Natural killer cell (primary cell): ENCODE measurements at regions not wholly inside any gene's neighbourhood (a gene's known extent, or its start where the extent isn't known, plus 50 kb on each side); places are given as distances from the start of the nearest gene placed in this dataset.

Source experiments
- ATAC-seq, 3 donors: fragments of 150-1000 bp in 2 of 3; fragments of 200-7000 bp in 1 of 3; cut with Tn5 transposase; 1 replicate in 1 of 3; 2 replicates in 2 of 3; pipeline ENCODE4 v1.10.0; 2021; ENCODE audit warnings: mild to moderate bottlenecking in 2 of 3, moderate library complexity in 2 of 3
- DNase-seq, 2 donors: peaks; one replicate each; pipeline versions ENCODE4 v3.0.0 to v3.0.0-alpha.2; 2013 to 2021; ENCODE audit warnings: mixed read lengths in 1 of 2
- H3K27ac ChIP-seq: one replicate; pipeline ENCODE4 v1.5.1; 2013; ENCODE audit warnings: mild to moderate bottlenecking, low read length
- H3K27me3 ChIP-seq: one replicate; pipeline ENCODE4 v1.6.1; 2013; ENCODE audit warnings: low read length; ENCODE audit not compliant: control insufficient read depth, insufficient read depth
- H3K36me3 ChIP-seq: one replicate; pipeline ENCODE4 v1.6.1; 2013; ENCODE audit warnings: low read length; ENCODE audit not compliant: control insufficient read depth, insufficient read depth
- H3K4me1 ChIP-seq: one replicate; pipeline ENCODE4 v1.6.1; 2013; ENCODE audit warnings: low read length; ENCODE audit not compliant: control insufficient read depth, insufficient read depth
- H3K4me3 ChIP-seq: one replicate; pipeline ENCODE4 v1.5.1; 2013; ENCODE audit warnings: low read length
- H3K9me3 ChIP-seq: one replicate; pipeline ENCODE4 v1.6.1; 2013; ENCODE audit warnings: low read length; ENCODE audit not compliant: control insufficient read depth, insufficient read depth
- H3K27ac Mint-ChIP-seq, 2 donors: one replicate each; pipeline ENCODE4 v1.8.0; 2022; ENCODE audit warnings: mild to moderate bottlenecking in 2 of 2, mixed read lengths in 2 of 2, moderate library complexity in 1 of 2
- H3K27me3 Mint-ChIP-seq, 2 donors: one replicate each; pipeline ENCODE4 v1.8.0; 2022; ENCODE audit warnings: low read depth in 2 of 2, mixed read lengths in 2 of 2
- H3K36me3 Mint-ChIP-seq: one replicate; pipeline ENCODE4 v1.8.0; 2022; ENCODE audit warnings: mixed read lengths
- H3K4me1 Mint-ChIP-seq, 2 donors: one replicate each; pipeline ENCODE4 v1.8.0; 2022; ENCODE audit warnings: mixed read lengths in 2 of 2
- H3K4me3 Mint-ChIP-seq: one replicate; pipeline ENCODE4 v1.8.0; 2022; ENCODE audit warnings: mild to moderate bottlenecking, moderate library complexity, mixed read lengths
- H3K9me3 Mint-ChIP-seq, 2 donors: one replicate each; pipeline ENCODE4 v1.8.0; 2022; ENCODE audit warnings: mixed read lengths in 2 of 2
- WGBS: methylation state at CpG from one replicate; pipeline ENCODE4 v1.1.7; 2013; ENCODE audit warnings: missing lambda C conversion rate; ENCODE audit not compliant: insufficient coverage; 5-methylcytosine and 5-hydroxymethylcytosine counted together
- intact Hi-C: fragments of 100-400 bp; cut with micrococcal nuclease; formaldehyde crosslinking; loops from one replicate; pipeline ENCODE4 v1.14.2; 2022
- TF ChIP-seq, protein P1 (sequence below): fragments of 200-600 bp; IDR thresholded peaks from one replicate; pipeline ENCODE4 v1.8.0; 2022; ENCODE audit warnings: antibody characterized with exemption

DNA sequence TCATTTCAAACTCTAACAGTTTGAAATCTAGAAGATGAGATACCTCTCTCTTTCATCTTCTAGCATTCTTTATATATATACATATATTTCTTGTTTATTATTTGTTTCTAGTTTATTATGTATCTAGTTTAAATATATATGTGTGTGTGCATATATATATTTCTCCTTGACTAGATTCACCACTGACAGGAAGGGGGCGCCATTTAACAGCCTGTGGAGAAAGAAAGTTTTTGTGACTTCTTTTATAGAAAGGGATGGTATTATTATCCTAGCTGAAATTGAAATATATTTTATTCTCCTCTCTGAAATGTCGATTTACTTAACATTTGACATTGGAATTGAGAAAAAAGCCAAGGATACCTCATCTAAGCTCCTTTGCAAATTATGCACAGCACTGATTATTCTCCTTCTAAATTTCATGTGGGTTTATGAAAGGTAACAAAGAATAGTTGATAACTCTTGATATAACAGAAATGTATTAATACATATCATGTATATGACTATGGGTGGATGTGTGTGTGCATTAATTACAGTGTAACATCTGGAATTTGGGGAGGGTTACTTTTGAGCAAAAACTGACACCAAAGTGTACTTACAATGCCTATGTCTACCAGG, 160.7 kb upstream of the NT5C1B start:
- Mint-ChIP-seq H3K4me1 (no peaks in the 10 kb centered on the region), H3K36me3 (no peaks in the 10 kb centered on the region), H3K9me3 (no peaks in the 10 kb centered on the region), H3K4me3 (no peak overlapping the region), H3K27ac (no peak overlapping the region), H3K27me3 (no peaks in the 10 kb centered on the region)
- H3K4me1 ChIP-seq: no peaks in the 10 kb centered on the region
- DNase-seq (peak in 1 of 2 donors; percentile 53), ATAC-seq (no peak)
- H3K27ac ChIP-seq: no peak overlapping the region
- intact Hi-C loops: no loop called here
- H3K4me3 ChIP-seq: no peak overlapping the region
- TF ChIP-seq, protein P1, sequence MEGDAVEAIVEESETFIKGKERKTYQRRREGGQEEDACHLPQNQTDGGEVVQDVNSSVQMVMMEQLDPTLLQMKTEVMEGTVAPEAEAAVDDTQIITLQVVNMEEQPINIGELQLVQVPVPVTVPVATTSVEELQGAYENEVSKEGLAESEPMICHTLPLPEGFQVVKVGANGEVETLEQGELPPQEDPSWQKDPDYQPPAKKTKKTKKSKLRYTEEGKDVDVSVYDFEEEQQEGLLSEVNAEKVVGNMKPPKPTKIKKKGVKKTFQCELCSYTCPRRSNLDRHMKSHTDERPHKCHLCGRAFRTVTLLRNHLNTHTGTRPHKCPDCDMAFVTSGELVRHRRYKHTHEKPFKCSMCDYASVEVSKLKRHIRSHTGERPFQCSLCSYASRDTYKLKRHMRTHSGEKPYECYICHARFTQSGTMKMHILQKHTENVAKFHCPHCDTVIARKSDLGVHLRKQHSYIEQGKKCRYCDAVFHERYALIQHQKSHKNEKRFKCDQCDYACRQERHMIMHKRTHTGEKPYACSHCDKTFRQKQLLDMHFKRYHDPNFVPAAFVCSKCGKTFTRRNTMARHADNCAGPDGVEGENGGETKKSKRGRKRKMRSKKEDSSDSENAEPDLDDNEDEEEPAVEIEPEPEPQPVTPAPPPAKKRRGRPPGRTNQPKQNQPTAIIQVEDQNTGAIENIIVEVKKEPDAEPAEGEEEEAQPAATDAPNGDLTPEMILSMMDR: no peak
- H3K36me3 ChIP-seq: no peaks in the 10 kb centered on the region
- H3K9me3 ChIP-seq: no peaks in the 10 kb centered on the region
- H3K27me3 ChIP-seq: no peaks in the 10 kb centered on the region
- no CpG with 5 or more reads among the region's 2 CpGs for WGBS

DNA sequence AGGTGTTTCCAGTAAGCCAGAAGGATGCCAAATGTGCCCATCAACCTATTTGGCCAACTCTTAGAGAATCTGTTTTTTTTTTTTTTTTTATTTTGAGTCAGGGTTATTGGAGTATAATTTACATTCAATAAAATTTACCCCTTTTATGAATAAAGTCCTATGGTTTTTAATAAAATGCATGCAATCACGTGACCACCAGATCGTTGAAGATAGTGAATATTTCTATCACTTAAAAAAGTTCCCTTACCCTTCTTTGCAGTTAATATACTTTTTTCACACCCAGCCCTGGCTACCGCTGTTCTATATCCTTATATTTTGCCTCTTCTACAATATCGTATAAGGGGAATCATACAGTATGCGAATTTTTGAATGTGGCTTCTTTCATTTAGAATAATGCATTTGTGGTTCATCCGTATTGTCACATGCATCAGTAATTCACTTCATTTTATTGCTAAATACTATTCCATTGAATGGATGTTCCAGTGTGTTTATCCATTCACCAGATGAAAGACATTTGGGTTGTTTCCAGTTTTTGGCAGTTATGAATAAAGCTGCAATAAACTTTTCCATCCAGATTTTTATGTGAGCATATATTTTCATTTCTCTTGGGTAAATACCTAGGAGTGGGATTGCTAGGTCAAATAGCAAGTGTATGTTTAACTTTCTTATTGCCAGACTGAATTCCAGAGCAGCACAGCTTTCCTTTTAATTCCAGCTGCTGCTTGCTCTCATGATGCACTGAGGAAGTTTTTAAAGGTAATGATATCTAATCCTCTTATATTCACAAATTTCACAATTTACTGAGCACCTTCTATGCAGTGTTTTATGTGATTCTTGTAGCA, 156.3 kb upstream of the NT5C1B start:
- H3K4me3 ChIP-seq: no peak overlapping the region
- H3K4me1 Mint-ChIP-seq: no peaks in the 10 kb centered on the region
- H3K9me3 ChIP-seq: no peaks in the 10 kb centered on the region
- no peaks in the 10 kb centered on the region for H3K4me1 ChIP-seq
- no peaks in the 10 kb centered on the region for H3K27me3 ChIP-seq
- no peaks in the 10 kb centered on the region for H3K36me3 ChIP-seq
- H3K9me3 Mint-ChIP-seq: peaks cover 4 to 7% of the 10 kb centered on the region in 2 donors
- intact Hi-C loops: no loop called here
- no peak for DNase-seq
- H3K27ac ChIP-seq: no peak overlapping the region
- H3K36me3 Mint-ChIP-seq: no peaks in the 10 kb centered on the region
- no peak for ATAC-seq
- H3K27ac Mint-ChIP-seq: no peak overlapping the region
- H3K27me3 Mint-ChIP-seq: no peaks in the 10 kb centered on the region
- no peak overlapping the region for H3K4me3 Mint-ChIP-seq
- TF ChIP-seq, protein P1: no peak
- 92% methylated on average over 5 of the region's 6 CpGs for WGBS

DNA sequence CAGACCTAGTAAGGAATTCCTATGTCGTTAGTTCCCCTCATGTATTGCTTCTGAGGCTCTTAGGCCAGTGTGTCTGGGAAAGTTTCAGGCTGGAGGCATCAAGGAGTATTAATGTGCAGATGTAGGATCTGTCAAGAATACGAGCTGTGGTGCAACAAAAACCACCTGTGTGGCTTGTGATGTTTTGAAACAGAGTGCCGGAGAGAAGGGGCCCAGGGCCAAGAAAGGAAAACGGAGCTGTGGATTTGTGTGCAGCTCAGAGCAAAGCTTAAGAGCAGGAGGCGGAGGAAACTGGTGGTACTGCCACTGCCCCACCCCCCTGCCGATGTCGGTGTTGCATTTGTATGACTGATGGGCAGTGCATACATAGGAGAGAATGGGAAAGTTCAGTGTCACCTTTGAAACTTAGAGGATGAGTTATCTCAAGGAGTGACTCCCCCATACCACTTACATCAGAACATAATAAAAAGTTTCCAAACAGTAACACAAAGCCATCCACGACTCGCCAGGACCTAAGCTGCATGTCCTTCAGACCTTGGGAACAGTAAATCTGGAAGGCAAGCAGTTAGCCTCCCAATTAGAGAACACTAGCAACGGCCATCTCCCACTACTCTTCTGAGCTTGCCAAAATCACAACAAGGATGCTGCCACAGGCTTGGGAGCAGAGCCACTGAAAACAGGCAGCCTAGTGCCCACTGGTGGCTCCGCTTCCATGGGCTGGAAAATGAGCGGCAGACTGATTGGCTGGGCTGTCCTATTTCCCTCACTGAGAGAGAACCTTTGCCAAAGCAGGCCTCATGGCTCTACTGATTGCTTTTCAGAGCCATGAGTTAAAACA, 152.7 kb upstream of the NT5C1B start:
- no peaks in the 10 kb centered on the region for H3K4me1 ChIP-seq
- Mint-ChIP-seq H3K4me3 (no peak overlapping the region), H3K27me3 (no peaks in the 10 kb centered on the region), H3K36me3 (no peaks in the 10 kb centered on the region), H3K4me1 (no peaks in the 10 kb centered on the region), H3K9me3 (peaks cover 4 to 12% of the 10 kb centered on the region in 2 donors), H3K27ac (no peak overlapping the region)
- peaks cover 5% of the 10 kb centered on the region for H3K9me3 ChIP-seq
- WGBS: 87% methylated on average over 12 of the region's 12 CpGs
- H3K36me3 ChIP-seq: no peaks in the 10 kb centered on the region
- H3K27ac ChIP-seq: no peak overlapping the region
- no peaks in the 10 kb centered on the region for H3K27me3 ChIP-seq
- no peak overlapping the region for H3K4me3 ChIP-seq
- ATAC-seq (no peak), DNase-seq (no peak)
- intact Hi-C loops: no loop called here
- TF ChIP-seq, protein P1: no peak
